B cell (primary cell): ENCODE measurements at regions not wholly inside any gene's neighbourhood (a gene's known extent, or its start where the extent isn't known, plus 50 kb on each side); places are given as distances from the start of the nearest gene placed in this dataset.

Experiments used
- CTCF ChIP-seq: fragments of 200-600 bp; IDR thresholded peaks from one replicate; pipeline ENCODE4 v1.8.0; 2022; ENCODE audit warnings: antibody characterized with exemption, mild to moderate bottlenecking
- EZH2 ChIP-seq: IDR thresholded peaks from 2 replicates; pipeline ENCODE4 v1.6.1; 2012; ENCODE audit warnings: borderline replicate concordance, low read depth, mild to moderate bottlenecking, moderate library complexity, low read length; ENCODE audit not compliant: insufficient read depth, poor library complexity, severe bottlenecking

GRCh38 chr12:131468206-131468605 lies 242.7 kb upstream of the SFSWAP start:
- TF ChIP-seq CTCF: no peak
- no peak for TF ChIP-seq EZH2
